GM19468 (cell line): ENCODE measurements at regions not wholly inside any gene's neighbourhood (a gene's known extent, or its start where the extent isn't known, plus 50 kb on each side); places are given as distances from the start of the nearest gene placed in this dataset.
"Not testable (repeated sequence)": the region's sequence is repeated elsewhere in the genome, so short reads cannot be mapped to it uniquely, and the experiment has no call there.

ENCODE experiments used
- ATAC-seq: cut with Tn5 transposase; IDR thresholded peaks from one replicate; pipeline ENCODE4 v1.9.1; 2021; ENCODE audit warnings: mild to moderate bottlenecking, moderate library complexity, moderate number of reproducible peaks; ENCODE audit not compliant: unreplicated experiment; ENCODE audit errors: extremely low read depth

DNA sequence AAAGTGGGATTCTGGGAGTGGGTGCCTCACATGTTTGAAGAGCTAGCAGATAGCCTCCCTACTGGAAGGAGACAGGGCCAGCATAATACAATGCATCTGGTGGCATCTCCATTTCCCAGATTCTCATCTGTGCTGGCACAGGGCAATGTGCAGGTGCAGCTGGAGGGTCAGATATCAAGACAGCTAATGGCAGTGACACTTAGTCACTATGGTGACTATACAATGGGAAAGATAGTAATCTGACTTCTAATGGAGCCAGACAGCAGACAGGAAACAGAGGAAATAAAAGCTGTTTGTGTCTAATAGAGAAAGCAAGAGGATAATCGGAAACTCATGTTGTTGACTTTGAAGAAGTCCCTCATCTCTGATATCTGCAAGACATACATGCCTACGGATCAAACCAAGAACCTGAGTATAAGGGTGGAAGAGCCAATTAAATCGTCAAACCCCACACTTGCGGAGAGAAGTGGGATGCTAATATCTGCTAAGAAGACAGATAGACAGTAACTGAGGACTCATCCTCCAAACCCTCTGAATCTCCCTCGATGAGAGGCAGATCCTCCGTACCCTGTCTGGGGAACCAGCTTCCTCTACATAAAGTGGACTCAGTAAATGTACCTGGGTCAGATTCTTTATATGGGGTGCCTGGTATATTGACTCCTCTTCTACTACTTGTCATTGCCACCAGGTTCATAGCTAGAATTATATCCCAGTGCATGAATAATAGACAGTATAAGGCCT is 692.7 kb downstream of the SOCS6 start:
- ATAC-seq: no peak

DNA sequence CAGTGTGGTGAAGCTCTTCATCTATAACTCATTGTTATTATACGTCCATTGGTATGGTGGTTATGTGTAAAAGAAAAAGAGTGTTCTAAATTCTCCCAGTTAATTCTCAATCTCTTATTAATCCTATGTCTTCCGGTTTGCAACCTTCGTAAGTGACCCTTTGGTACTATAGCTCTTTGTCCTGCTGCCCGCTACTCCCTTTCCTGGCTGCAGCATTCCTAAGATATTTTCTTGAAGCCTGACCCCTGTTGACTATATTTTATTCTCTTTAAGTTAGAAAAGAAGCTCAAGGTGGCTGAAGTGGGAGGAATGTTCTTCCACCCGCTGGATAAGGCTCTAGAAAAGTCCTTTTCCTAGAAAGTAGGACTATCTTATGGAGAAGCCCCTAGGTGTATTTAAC is 684.8 kb downstream of the SOCS6 start:
- ATAC-seq: no peak

DNA sequence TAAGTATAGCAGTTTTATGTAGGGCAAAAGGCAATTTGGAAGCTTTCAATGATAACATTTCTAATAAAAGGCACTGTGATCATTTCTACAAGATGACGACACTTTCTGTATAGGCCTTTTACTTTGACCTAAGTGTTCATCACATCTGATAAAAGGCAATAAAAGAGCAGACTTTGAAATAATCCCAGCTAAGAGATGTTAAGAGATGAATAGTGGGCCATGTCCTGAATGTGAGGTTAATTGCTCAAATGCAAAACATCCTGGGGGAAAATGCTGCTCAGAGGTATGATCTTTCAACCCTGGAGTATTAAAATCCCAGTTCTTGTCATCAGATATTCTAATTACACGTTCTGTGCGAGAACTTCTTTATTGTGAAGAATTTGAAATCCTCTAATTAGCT is 677.6 kb downstream of the SOCS6 start:
- no peak for ATAC-seq

DNA sequence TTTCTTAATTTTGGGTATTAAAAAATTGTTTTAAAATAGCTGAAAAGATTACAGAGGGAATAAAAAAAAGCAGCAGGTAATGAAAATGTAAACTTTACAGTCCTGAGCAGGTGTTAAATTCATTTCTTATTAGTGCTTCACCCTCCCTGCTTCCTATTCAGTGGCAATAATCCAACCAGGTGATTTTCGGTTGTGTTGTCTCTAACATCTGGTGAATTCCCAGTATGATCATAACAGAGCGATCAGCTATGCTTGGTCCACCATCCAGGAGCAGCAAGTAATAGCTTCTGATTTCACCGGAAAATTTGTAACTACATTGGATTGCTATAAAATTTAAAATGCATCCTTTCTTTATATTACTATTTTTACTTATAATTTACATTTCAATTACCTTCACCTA is 673.1 kb downstream of the SOCS6 start:
- no peak for ATAC-seq

DNA sequence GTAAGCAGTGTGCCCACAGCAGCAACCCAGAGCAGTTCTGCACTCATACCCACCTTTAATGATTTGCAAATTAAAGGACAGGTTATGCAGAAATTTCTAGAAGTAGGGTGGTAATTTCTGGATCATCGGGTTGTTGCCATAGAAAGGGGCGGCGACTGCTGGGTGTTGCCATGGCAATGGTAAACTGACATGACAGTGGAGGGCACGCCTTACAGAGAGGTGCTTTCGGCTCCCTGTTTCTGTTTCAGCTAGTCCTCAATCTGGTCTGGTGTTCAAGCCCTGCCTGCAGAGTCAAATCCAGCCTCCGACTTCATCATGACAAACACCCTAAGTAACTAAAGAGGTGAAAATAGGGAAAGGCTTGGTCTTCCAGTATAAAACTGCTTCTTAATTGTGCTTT is 667.7 kb downstream of the SOCS6 start:
- no peak for ATAC-seq

DNA sequence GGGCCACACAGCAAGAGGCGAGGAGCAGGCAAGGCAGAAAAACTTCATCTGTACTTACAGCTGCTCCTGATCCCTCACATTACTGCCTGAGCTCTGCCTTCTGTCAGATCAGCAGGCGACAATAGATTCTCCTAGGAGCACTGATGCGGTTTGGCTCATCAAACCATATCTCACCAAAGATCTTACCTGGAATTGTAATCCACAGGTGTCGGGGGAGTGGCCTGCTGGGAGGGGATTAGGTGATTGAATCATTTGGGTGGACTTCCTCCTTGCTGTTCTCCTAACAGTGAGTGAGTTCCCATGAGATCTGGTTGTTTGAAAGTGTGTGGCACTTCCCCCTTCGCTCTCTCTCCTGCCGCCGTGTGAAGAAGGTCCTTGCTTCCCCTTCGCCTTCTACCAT is 647.3 kb downstream of the SOCS6 start:
- no peak for ATAC-seq

DNA sequence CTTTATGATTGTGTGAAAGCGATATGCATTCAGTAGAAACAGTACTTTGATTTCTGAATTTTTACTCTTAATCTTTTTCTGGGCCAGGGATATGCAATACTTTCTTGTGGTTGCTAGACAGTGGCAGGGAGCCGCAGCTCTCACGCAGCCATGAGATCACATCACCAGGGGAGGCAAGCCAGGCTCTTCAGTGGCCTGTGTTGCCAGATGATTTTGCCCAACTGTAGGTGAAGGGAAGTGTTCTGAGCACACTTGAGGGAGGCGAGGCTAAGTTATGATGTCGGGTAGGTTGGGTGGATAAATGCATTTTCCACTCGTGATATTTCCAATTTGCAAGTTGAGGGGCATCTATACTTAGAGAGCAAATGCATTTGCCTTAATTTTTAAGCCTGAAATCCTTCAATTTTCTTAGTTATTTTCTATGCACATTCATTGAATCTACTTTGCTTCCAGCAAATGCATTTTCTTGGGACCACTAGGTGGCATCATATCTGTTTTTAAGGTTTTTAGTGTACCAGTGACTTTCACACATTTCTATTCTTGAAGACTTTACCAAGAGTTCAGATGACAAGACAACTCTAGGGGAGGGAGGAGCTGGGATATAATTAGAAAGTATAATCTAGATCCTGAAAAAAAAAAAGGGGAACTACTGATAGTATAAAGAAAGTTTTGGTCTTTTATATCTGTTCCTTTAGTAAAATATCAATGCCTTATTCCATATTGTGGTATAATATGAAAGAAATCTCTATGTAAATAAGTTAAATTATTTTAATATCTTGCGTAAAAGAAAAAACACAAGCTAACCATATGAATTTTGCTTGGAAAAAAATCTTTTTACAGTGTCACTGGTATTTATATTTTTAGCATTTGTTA is 643.3 kb downstream of the SOCS6 start:
- ATAC-seq: no peak

DNA sequence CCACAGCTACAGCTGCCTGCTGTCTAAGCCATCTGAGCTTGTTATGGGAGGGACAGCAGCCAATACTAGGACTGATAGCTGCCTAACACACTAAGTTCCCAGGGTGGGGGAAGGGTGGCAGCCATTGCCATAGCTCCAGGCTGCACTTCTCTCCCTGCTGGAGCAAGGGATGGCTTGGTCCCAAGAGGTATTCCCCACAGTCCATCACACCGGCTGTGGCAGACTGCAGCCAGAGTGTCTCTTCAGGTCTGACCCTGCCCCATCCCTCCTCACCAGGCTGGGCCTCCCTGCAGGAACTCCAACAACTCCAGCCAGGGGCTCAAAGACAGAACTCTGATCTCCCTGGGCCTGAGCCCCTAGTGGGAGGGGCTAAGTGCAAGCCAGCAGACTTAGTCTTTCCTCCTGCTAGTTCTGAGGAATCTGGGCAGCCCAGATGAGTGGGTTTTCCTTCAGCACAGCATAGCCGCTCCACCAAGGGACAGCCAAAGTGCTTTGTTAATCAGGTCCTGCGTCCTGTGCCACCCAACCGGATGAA is 632.1 kb downstream of the SOCS6 start:
- no peak for ATAC-seq

DNA sequence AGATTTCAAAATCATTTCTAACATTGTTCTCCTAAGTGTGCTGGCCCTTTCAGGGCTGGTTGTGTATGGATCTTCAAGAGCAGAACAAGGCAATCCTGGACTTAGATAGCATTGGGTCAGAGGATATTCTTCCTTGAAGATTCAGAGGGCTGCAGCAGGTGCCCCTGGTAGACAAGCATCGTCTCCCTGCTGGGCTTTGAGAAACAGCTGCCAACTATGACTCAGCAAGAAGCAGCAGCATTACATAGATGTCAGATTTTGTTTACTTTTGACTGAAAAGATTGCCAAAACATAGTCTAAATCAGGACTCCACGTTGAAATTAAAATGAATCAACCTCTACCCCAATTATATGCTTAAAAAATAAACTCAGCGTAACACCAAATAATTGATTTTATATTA is 618.8 kb downstream of the SOCS6 start:
- no peak for ATAC-seq

DNA sequence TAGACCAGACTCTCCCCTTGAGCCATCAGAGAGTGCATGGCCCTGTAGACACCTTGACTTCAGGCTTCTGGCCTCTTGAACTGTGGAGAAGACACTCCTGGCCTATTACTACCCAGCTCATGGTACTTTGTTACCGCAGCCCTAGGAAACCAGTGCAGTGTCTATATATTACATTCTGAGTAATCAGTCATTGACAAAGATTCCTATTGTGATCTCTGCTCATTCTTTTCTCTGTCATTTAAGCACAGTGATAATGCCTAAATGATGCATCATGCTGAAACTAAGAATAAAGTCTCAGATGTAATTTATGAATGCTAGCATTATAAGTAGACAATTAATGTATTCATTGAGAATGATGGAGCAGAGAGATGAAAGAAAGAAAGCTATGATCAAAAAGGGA is 603.5 kb downstream of the SOCS6 start:
- no peak for ATAC-seq

DNA sequence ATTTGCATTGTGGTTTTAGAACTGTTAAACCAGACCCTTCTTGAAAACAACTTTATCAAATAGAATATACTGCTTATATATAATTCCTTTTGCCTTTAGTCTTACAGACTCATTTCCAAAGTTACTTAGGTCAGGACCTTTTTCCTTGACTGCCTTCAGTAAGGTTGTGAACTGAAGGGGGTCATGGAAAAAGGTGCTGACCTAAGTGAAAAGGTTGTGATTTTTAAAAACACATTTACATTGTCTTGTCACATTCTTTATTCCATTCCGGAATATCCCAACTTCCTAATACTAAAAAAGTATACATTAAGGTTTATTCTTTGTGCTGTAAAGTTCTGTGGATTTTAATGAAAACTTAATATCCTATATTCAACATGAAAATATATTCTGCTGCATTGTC is 581.4 kb downstream of the SOCS6 start:
- ATAC-seq: no peak

DNA sequence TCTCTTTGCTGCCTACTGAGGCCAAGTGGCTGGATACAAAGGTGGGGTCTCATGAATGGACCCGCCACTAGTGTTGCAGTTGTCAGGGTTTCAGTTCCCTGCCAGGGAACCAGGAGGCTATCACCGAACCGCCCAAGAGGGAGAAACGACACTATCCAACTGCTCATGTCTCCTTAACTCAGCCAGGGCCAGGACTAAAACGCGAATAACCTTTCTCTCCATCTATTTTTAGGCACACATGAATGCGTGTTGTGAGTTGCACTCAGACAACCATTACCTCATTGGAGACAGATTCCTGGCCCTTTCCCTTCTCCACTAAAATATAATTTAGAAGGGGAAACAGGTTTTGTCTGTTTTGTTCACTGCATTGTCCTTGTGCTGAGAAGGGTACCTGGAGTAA is 559.5 kb downstream of the SOCS6 start:
- no peak for ATAC-seq

DNA sequence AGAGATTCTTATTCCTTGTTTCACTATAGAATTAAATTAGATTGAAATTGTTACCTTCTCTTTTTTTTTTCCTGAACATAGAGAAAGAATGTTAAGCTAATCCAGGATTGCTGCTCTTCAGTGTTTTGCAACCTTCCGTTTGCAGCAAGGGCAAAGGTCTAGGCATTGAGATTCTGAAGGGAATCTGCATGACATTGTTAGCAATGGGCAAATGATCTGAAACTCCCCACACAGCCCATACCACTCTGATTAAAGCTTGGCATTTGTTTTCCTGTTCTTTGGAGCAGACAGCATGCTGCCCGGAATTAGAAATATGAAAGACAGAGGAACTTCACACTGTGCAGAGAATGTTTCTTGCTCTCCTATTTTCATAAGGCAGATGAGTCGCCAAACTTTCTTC is 551.8 kb downstream of the SOCS6 start:
- no peak for ATAC-seq

DNA sequence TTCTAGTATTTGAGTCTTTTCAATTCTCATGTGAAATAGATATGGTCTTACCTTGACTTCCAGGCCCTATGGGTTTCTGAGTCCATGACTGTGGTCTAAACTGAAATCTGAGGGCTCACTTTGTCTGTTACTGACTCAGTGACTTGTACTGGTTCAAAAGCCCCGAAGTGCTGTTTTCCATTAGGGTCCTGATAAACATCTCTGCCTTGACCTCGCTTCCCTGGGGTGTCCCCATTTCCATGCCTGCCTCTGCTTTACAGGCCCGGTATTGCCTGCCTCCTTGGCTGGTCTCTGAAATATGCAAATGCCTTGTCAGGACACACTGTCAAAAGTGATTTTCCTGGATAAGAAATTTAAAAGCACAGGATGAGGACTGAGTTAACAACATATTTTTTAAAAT is 538.8 kb downstream of the SOCS6 start:
- ATAC-seq: no peak

DNA sequence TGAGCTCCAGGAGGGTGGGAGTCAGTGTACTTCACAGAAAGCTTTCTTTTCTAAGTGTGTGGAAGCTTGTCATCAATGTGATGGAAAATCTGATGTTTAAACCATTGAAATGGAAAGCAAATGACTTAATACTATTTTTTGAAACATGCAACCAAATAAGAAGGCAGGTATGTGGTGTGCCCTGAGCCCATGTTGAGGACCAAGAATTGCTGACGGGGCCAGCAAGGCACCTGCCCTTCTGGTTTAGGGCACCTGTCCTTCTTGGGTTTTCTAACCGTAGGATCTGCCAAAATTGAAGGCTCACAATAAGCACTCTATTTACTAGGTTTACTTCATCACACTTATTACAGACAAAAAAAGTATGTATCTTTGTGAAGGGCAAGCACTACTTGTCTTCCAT is 537.7 kb downstream of the SOCS6 start:
- no peak for ATAC-seq

DNA sequence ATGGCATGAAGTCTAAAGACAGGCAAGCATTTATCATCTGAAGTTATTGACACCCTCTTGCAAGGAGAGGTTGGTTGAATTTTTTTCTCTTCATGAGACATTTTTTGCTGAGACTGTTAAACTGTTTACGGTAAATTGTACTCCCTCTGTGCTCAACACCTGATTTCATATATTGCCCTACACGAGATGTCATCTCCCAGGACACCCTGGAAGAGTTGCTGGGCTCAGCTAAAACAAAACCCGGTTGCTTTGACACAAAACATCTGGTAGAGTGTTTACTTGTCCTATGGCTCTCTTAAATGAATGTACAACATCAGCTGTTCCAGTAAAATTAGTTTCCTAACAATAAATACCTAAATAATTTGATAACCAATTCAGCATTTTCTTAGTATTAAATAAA is 533.8 kb downstream of the SOCS6 start:
- ATAC-seq: no peak

DNA sequence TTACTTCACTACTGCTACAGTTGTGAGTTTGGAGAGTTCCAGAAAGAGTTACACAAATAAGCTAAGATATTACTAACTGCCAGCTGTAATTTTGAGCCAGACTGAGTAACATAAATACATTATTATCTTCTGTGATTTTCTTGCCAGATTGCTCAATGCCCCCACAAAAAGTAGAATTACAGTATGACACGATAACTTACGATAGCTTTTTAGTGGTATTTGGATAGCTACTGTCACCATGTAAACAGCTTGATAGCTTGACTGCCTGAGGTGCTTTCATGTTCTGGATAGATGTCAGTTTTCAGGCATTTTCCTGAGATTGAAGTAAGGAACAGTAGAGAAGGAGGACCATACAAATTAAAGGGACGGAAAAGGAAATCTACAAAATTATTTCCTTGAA is 533.3 kb downstream of the SOCS6 start:
- ATAC-seq: no peak

DNA sequence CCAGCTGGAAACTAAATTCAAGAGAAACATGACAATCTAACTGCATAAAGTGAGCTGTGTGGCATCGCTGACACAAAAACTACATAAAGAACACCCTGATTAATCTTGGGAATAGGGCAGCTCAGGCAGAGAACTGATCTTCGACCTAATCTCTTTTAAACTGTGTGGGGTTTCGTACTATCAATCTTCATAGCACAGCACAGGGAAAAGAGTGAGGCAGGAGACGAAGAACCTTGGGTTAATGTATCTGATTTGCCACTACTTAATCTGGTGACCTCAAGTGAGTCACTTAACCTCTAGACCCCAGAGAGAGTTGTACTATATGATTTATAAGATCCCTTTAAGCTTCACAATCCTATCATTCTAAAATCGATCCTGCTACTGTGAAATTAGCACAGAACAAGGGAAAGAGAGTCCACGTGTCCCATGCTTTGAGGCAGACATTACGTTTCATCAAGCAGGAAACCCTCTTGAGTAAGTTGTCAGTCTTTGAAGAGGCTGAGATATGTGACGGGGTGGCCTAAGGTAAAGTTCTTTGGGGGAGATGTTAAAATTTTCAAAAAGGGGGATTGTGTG is 519.7 kb downstream of the SOCS6 start:
- ATAC-seq: no peak

DNA sequence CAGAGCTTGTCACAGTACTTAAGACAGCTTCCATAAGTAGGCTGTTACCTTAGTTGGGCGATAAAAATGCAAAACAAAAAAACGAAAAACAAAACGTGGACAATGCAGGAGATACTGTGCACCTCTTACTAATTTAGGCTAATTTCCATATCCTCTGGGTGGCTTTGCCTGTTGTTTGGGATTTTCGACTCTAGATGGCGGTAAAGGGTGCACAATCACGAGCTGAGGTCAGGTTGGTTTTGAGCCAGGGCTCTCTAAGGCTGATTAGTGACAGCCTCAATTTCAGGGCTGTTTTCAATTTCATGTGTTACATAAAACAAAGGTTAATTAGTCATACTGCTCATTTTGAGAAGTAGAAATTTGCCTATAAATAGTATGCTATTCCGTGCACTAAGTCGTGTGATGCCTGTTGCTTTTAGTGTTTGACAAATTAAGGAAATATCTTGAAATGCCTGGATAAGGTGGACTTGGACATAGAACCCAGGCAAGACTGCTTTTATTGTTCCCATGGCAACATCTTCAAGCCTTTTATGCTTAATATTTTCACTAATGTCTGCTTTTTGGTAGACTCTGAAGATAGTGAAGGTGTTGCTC is 493.1 kb downstream of the SOCS6 start:
- peak; percentile 71 for ATAC-seq

DNA sequence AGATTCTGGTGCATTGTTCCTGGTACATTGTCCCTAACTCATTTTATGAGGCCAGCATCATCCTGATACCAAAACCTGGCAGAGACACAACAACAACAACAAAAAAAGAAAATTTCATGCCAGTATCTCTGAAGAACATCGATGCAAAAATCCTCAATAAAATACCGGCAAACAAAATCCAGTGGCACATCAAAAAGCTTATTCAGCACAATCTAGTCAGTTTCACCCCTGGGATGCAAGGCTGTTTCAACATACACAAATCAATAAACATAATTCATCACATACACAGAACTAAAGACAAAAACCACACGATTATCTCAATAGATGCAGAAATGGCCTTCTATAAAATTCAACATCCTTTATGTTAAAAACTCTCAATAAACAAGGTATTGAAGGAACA is 477.4 kb downstream of the SOCS6 start:
- not testable (repeated sequence) for ATAC-seq

DNA sequence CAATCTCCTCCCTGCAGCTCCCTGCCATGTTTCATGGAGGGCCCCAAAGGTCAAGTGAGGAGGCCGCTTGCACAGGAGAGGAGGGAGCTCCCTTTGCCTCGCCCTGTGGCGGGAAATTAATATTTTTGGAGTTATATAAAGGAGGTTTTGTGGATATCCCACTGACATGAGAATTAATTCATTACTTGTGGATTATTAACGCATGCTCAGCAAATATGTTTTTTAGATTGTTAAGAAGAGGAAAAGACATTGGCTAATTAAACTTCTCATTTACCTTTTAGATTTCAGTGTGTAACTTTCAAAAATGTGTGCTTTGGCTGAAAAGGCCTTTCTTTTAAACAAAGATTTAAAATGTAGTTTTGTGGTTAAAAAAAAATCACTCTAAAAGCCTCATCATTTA is 474.0 kb downstream of the SOCS6 start:
- ATAC-seq: no peak
